H1 (cell line): ENCODE measurements at regions not wholly inside any gene's neighbourhood (a gene's known extent, or its start where the extent isn't known, plus 50 kb on each side); places are given as distances from the start of the nearest gene placed in this dataset.

Experiments used
- CHD7 ChIP-seq: fragments of 300-600 bp; sonication (generic); IDR thresholded peaks from 2 replicates; pipeline ENCODE4 v1.7.1; 2012; ENCODE audit warnings: low read length, moderate library complexity, mild to moderate bottlenecking, inconsistent platforms; ENCODE audit not compliant: insufficient replicate concordance
- EGR1 ChIP-seq: IDR thresholded peaks from 2 replicates; pipeline ENCODE4 v1.6.1; 2011; ENCODE audit warnings: low read depth, low read length, borderline replicate concordance

DNA sequence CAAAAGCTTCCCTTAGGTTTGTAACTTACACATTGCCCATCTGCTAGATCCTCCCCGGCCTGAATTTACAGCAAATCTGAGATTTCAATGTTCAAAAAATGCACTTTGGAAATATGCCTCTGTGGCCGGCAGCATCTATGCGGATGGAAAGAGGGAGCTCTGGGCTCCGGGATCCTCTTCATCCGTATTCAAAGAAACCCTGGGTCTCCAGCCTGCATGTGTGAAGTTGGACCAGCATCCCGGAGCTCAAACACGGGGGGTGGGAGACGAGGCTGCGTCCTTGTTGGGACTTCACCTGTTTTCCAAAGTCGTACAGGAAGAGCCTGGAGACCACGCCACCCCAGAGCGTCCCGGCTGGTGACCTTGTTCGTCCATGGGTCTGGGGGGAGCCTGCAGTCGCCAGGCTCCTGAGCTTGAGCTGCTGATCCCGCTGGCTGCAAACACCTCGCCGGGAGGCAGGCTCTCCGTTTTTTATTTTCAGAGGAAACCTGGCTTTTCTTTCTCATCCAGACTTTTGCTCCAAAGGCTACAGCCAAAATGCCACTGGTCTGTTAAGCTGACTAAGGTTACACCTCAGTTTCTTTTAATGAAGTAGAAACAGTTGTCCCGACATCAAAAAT lies 77.4 kb downstream of the PTGR3 start (continued):
- TF ChIP-seq CHD7 (no peak), EGR1 (no peak)
